Spleen (tissue), 11 donors: ENCODE measurements at regions not wholly inside any gene's neighbourhood (a gene's known extent, or its start where the extent isn't known, plus 50 kb on each side); places are given as distances from the start of the nearest gene placed in this dataset.

Experiments used
- DNase-seq: peaks from one replicate; pipeline ENCODE4 v3.0.0-alpha.2; 2020
- H3K27ac ChIP-seq, 8 donors: fragments of 200-600 bp; sonication (generic) in 7 of 8; 1 replicate in 4 of 8; 2 replicates in 4 of 8; pipeline versions ENCODE4 v1.5.0 to v1.8.0; 2016 to 2021; ENCODE audit warnings: inconsistent platforms in 4 of 8, mild to moderate bottlenecking in 4 of 8, moderate library complexity in 1 of 8
- H3K27me3 ChIP-seq, 7 donors: fragments of 200-600 bp; sonication (generic) in 6 of 7; replicated peaks in 1 of 7; 1 replicate in 4 of 7; 2 replicates in 3 of 7; pipeline versions ENCODE4 v1.5.0 to v1.8.0; 2016 to 2021; ENCODE audit warnings: inconsistent platforms in 3 of 7, mild to moderate bottlenecking in 1 of 7
- H3K36me3 ChIP-seq, 6 donors: fragments of 200-600 bp; sonication (generic) in 5 of 6; 1 replicate in 4 of 6; 2 replicates in 2 of 6; pipeline versions ENCODE4 v1.5.0 to v1.8.0; 2016 to 2021; ENCODE audit warnings: inconsistent platforms in 2 of 6
- H3K4me1 ChIP-seq, 6 donors: fragments of 200-600 bp; sonication (generic) in 5 of 6; 1 replicate in 3 of 6; 2 replicates in 3 of 6; pipeline versions ENCODE4 v1.5.0 to v1.8.0; 2016 to 2021; ENCODE audit warnings: inconsistent platforms in 3 of 6
- H3K4me3 ChIP-seq, 8 donors: fragments of 200-600 bp; sonication (generic) in 7 of 8; 1 replicate in 4 of 8; 2 replicates in 4 of 8; pipeline versions ENCODE4 v1.5.0 to v1.8.0; 2016 to 2021; ENCODE audit warnings: inconsistent platforms in 4 of 8, mild to moderate bottlenecking in 4 of 8, moderate library complexity in 2 of 8
- H3K9me3 ChIP-seq, 8 donors: fragments of 200-600 bp; sonication (generic) in 7 of 8; 1 replicate in 4 of 8; 2 replicates in 4 of 8; pipeline versions ENCODE4 v1.5.0 to v1.8.0; 2016 to 2021; ENCODE audit warnings: inconsistent platforms in 4 of 8
- POLR2A ChIP-seq, 3 donors: fragments of 450-650 bp; IDR thresholded peaks; one replicate each; pipeline ENCODE4 v1.5.1; 2017; ENCODE audit warnings: antibody characterized with exemption in 3 of 3, mild to moderate bottlenecking in 1 of 3
- POLR2AphosphoS5 ChIP-seq, 3 donors: sonication (generic); formaldehyde crosslinking; IDR thresholded peaks; one replicate each; pipeline ENCODE4 v1.5.1; 2017; ENCODE audit warnings: antibody characterized with exemption in 3 of 3
- WGBS, 5 donors: extraction: QIAGEN DNeasy Blood & Tissue Kit in 3 of 5; methylation state at CpG; one replicate each; pipeline versions ENCODE4 v1.1.5 to v1.1.7; 2013 to 2018; 5-methylcytosine and 5-hydroxymethylcytosine counted together
- intact Hi-C: fragments of 100-400 bp; cut with DNase I; formaldehyde crosslinking; loops from one replicate; pipeline ENCODE4 v1.15.0; 2023; ENCODE audit warnings: low total_unique reads
- TF ChIP-seq, protein P1 (sequence below), 11 experiments: fragments of 200-600 bp in 7 of 11; fragments of 450-650 bp in 4 of 11; sonication (generic) in 4 of 11; IDR thresholded peaks in 8 of 11; conservative IDR thresholded peaks in 3 of 11; 1 replicate in 7 of 11; 2 replicates in 4 of 11; pipeline versions ENCODE4 v1.4.0 to v1.8.0; 2016 to 2021; ENCODE audit warnings: antibody characterized with exemption in 11 of 11, inconsistent platforms in 4 of 11, mild to moderate bottlenecking in 1 of 11
- donor health status: healthy with polysubstance abuse.
- donor health status: DM: no; HTN: no; CAD: no; lungs with moderate emphysema.
- donor health status: DM: no; HTN: no; CAD: no.
- donor health status: Bipolar disorder and iron deficiency.
- donor health status: healthy.
- donor health status: DM: no; HTN: no; CAD: no.
- donor health status: DM: yes; HTN: yes; CAD: no.

DNA sequence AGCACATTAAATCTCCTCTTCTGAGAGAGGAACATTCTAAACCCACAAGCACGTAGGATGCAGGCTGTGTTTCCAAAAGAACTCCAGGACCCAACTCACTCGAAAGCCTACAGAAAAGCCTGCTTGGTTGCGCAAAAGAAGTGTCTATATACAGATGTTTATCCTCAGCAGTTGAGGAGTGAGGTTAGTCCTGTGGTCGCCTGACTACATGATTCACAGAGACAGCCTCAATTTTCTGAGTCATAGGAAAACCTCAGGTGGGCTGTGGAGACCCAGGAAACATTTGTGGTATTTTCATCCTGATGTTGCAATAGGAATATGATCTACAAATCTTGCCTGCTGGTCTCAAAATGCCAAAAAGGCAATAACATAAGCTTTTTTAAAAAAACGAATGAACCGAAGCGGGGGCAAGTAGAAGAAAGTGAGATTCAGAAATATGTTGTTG, 183.8 kb upstream of the THRB start:
- H3K27ac ChIP-seq, result no peak overlapping the region
- H3K36me3 ChIP-seq, result no peaks in the 10 kb centered on the region
- 22 to 45% (median 34%) methylated on average over 7 of the region's 7 CpGs for WGBS, 5 donors
- intact Hi-C loops, result loop anchor here (5.0 kb wide), 1 partner anchor 686 kb away; no protein-coding TSS in a partner anchor
- H3K27me3 ChIP-seq, result no peaks in the 10 kb centered on the region
- peaks cover 0 to 11% (median 0%) of the 10 kb centered on the region in 6 donors for H3K4me1 ChIP-seq
- no peak for TF ChIP-seq POLR2AphosphoS5 (IDR thresholded peaks at IDR 0.05)
- TF ChIP-seq, protein P1, sequence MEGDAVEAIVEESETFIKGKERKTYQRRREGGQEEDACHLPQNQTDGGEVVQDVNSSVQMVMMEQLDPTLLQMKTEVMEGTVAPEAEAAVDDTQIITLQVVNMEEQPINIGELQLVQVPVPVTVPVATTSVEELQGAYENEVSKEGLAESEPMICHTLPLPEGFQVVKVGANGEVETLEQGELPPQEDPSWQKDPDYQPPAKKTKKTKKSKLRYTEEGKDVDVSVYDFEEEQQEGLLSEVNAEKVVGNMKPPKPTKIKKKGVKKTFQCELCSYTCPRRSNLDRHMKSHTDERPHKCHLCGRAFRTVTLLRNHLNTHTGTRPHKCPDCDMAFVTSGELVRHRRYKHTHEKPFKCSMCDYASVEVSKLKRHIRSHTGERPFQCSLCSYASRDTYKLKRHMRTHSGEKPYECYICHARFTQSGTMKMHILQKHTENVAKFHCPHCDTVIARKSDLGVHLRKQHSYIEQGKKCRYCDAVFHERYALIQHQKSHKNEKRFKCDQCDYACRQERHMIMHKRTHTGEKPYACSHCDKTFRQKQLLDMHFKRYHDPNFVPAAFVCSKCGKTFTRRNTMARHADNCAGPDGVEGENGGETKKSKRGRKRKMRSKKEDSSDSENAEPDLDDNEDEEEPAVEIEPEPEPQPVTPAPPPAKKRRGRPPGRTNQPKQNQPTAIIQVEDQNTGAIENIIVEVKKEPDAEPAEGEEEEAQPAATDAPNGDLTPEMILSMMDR (IDR thresholded peaks at IDR 0.05 in 8 of 11, conservative IDR thresholded peaks at IDR 0.05 in 3 of 11), result no peak
- no peak for TF ChIP-seq POLR2A (IDR thresholded peaks at IDR 0.05)
- H3K4me3 ChIP-seq, result no peak overlapping the region
- H3K9me3 ChIP-seq, result no peaks in the 10 kb centered on the region
- DNase-seq, result no peak

GRCh38 chr3:24679429-24679828, 184.8 kb upstream of the THRB start:
- H3K36me3 ChIP-seq, result no peaks in the 10 kb centered on the region
- DNase-seq, result no peak

GRCh38 chr3:24680214-24680967, 185.7 kb upstream of the THRB start:
- no peak overlapping the region for H3K4me3 ChIP-seq
- intact Hi-C loops, result loop anchor here (5.0 to 10.0 kb wide), 2 partner anchors 158 to 436 kb away; no protein-coding TSS in a partner anchor
- no peak for TF ChIP-seq POLR2A (IDR thresholded peaks at IDR 0.05)
- TF ChIP-seq, protein P1 (IDR thresholded peaks at IDR 0.05 in 8 of 11, conservative IDR thresholded peaks at IDR 0.05 in 3 of 11), result peak in 9 of 11 experiments; percentile 32 to 77 (median 69)
- no peaks in the 10 kb centered on the region for H3K27me3 ChIP-seq
- DNase-seq, result peak; percentile 81
- peaks cover 0 to 13% (median 0%) of the 10 kb centered on the region in 6 donors for H3K4me1 ChIP-seq
- no peaks in the 10 kb centered on the region for H3K36me3 ChIP-seq
- 24 to 41% (median 28%) methylated on average over 9 of the region's 9 CpGs for WGBS, 5 donors
- H3K9me3 ChIP-seq, result no peaks in the 10 kb centered on the region
- no peak overlapping the region for H3K27ac ChIP-seq

More at GRCh38 chr3:24679429-24679828, 184.8 kb upstream of the THRB start:
- H3K4me1 ChIP-seq, result peaks cover 0 to 13% (median 0%) of the 10 kb centered on the region in 6 donors
- intact Hi-C loops, result loop anchor here (5.0 kb wide), 1 partner anchor 687 kb away; no protein-coding TSS in a partner anchor
- no peak overlapping the region for H3K27ac ChIP-seq
- no peak for TF ChIP-seq POLR2A (IDR thresholded peaks at IDR 0.05)
- TF ChIP-seq, protein P1 (IDR thresholded peaks at IDR 0.05 in 8 of 11, conservative IDR thresholded peaks at IDR 0.05 in 3 of 11), result no peak
- TF ChIP-seq POLR2AphosphoS5 (IDR thresholded peaks at IDR 0.05), result no peak
- no peaks in the 10 kb centered on the region for H3K27me3 ChIP-seq
- no peaks in the 10 kb centered on the region for H3K9me3 ChIP-seq
- no peak overlapping the region for H3K4me3 ChIP-seq

DNA sequence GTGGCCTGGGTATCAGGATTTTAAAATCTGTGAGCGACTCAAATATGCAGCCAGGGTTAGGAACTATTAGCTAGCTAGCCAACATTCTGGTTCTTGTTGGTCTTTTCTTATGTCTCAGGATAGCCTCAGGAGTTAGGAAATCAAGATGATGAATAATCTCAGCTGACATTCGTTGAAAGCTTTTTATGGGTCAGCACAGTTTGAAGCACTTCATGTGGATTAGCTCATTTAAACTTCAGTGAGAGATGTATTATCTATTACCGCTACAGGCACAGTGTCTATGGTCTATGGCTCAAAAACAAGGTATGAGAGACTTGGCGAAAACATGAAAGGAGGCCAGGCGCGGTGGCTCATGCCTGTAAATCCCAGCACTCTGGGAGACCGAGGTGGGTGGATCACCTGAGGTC, 187.5 kb upstream of the THRB start:
- Histone ChIP-seq H3K9me3 (no peaks in the 10 kb centered on the region), H3K36me3 (no peaks in the 10 kb centered on the region), H3K4me3 (no peak overlapping the region), H3K27ac (no peak overlapping the region), H3K27me3 (no peaks in the 10 kb centered on the region), H3K4me1 (peaks cover 0 to 13% (median 0%) of the 10 kb centered on the region in 6 donors)
- intact Hi-C loops, result loop anchor here (5.0 to 10.0 kb wide), 2 partner anchors 160 to 437 kb away; no protein-coding TSS in a partner anchor
- no peak for TF ChIP-seq POLR2A (IDR thresholded peaks at IDR 0.05)
- no peak for TF ChIP-seq POLR2AphosphoS5 (IDR thresholded peaks at IDR 0.05)
- 84 to 97% (median 91%) methylated on average over 7 of the region's 7 CpGs for WGBS, 5 donors
- DNase-seq, result no peak
